Muscle layer of colon (tissue), 2 donors: ENCODE measurements at regions not wholly inside any gene's neighbourhood (a gene's known extent, or its start where the extent isn't known, plus 50 kb on each side); places are given as distances from the start of the nearest gene placed in this dataset.

Source experiments
- H3K27ac ChIP-seq: one replicate; pipeline ENCODE4 v1.7.0; 2013; ENCODE audit warnings: low read depth, mild to moderate bottlenecking, low read length, moderate library complexity
- H3K27me3 ChIP-seq, 2 donors: one replicate each; pipeline ENCODE4 v1.7.0; 2013; ENCODE audit warnings: low read length in 2 of 2, mild to moderate bottlenecking in 2 of 2; ENCODE audit not compliant: insufficient read depth in 2 of 2, control insufficient read depth in 1 of 2
- H3K36me3 ChIP-seq: one replicate; pipeline ENCODE4 v1.7.0; 2013; ENCODE audit warnings: mild to moderate bottlenecking, low read length; ENCODE audit not compliant: insufficient read depth
- H3K4me1 ChIP-seq: one replicate; pipeline ENCODE4 v1.7.0; 2013; ENCODE audit warnings: mild to moderate bottlenecking, low read length; ENCODE audit not compliant: insufficient read depth
- H3K4me3 ChIP-seq, 2 donors: one replicate each; pipeline ENCODE4 v1.7.0; 2013; ENCODE audit warnings: low read length in 2 of 2, low read depth in 1 of 2, mild to moderate bottlenecking in 1 of 2, moderate library complexity in 1 of 2
- H3K9ac ChIP-seq: one replicate; pipeline ENCODE4 v1.7.0; 2013; ENCODE audit warnings: low read length
- H3K9me3 ChIP-seq: one replicate; pipeline ENCODE4 v1.7.0; 2013; ENCODE audit warnings: mild to moderate bottlenecking, low read length
- donor health status: abdominal sarcoma.
- donor health status: Adenocarcinoma of cecum.

GRCh38 chr13:69168436-69168835 is 939.2 kb upstream of the ATXN8OS start:
- H3K4me3 ChIP-seq = no peak overlapping the region

GRCh38 chr13:69155136-69155535 is 952.5 kb upstream of the ATXN8OS start:
- Histone ChIP-seq H3K27me3 (no peaks in the 10 kb centered on the region), H3K36me3 (no peaks in the 10 kb centered on the region), H3K9me3 (no peaks in the 10 kb centered on the region), H3K4me3 (no peak overlapping the region), H3K9ac (no peak overlapping the region), H3K4me1 (no peaks in the 10 kb centered on the region), H3K27ac (no peak overlapping the region)

More at GRCh38 chr13:69168436-69168835, 939.2 kb upstream of the ATXN8OS start:
- H3K9ac ChIP-seq = no peak overlapping the region
- no peaks in the 10 kb centered on the region for H3K9me3 ChIP-seq
- no peaks in the 10 kb centered on the region for H3K27me3 ChIP-seq
- no peak overlapping the region for H3K27ac ChIP-seq
- H3K36me3 ChIP-seq = no peaks in the 10 kb centered on the region
- H3K4me1 ChIP-seq = no peaks in the 10 kb centered on the region

DNA sequence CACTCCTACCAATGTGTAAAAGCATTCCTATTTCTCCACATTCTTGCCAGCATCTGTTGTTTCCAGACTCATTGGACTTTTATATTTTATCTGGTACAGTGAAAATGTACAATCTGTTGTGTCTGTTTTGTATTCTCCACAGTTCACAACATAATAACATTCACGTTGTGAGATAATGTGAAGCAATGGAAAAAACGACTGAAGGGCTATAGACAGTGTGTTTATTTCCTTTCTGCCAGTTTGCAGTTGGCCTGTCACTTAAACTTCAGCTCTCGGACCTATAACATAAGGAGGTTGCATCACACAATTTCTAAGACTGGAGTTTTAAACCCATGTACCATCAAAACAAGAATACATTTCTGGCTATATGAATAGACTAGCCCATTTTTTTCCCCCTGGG is 965.5 kb upstream of the ATXN8OS start:
- H3K9me3 ChIP-seq = no peaks in the 10 kb centered on the region
- H3K36me3 ChIP-seq = no peaks in the 10 kb centered on the region
- H3K4me1 ChIP-seq = no peaks in the 10 kb centered on the region
- H3K4me3 ChIP-seq = no peak overlapping the region
- H3K9ac ChIP-seq = no peak overlapping the region
- no peak overlapping the region for H3K27ac ChIP-seq
- no peaks in the 10 kb centered on the region for H3K27me3 ChIP-seq

DNA sequence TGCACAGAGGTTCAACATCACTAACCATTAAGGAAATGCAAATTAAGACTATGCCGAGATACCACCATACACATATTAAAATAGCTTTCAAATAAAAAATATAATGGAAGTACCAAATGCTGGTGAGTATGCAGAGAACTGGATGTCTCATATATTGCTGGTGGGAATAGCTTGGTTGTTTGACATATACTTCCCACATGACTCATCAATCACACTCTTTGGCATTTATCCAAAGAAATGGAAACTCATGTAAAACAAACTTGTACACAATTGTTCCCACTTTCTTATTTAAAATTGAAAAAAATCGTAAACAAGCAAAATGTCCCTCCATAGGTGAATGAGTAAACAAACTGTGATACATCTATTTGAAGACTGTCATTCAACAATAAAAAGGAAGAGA is 982.6 kb upstream of the ATXN8OS start:
- H3K4me1 ChIP-seq = no peaks in the 10 kb centered on the region
- H3K27ac ChIP-seq = no peak overlapping the region
- no peak overlapping the region for H3K4me3 ChIP-seq
- H3K9ac ChIP-seq = no peak overlapping the region
- H3K36me3 ChIP-seq = no peaks in the 10 kb centered on the region
- H3K27me3 ChIP-seq = no peaks in the 10 kb centered on the region
- H3K9me3 ChIP-seq = no peaks in the 10 kb centered on the region

GRCh38 chr13:69109891-69110525 is 997.6 kb upstream of the ATXN8OS start:
- H3K9ac ChIP-seq = no peak overlapping the region
- H3K9me3 ChIP-seq = no peaks in the 10 kb centered on the region

GRCh38 chr13:69108486-69108885 is 999.1 kb upstream of the ATXN8OS start:
- Histone ChIP-seq H3K9me3 (no peaks in the 10 kb centered on the region), H3K27me3 (no peaks in the 10 kb centered on the region), H3K36me3 (no peaks in the 10 kb centered on the region), H3K4me3 (no peak overlapping the region), H3K4me1 (no peaks in the 10 kb centered on the region), H3K27ac (no peak overlapping the region), H3K9ac (no peak overlapping the region)

More at GRCh38 chr13:69109891-69110525, 997.6 kb upstream of the ATXN8OS start:
- no peak overlapping the region for H3K4me3 ChIP-seq
- no peaks in the 10 kb centered on the region for H3K4me1 ChIP-seq
- no peaks in the 10 kb centered on the region for H3K36me3 ChIP-seq
- H3K27ac ChIP-seq = no peak overlapping the region
- no peaks in the 10 kb centered on the region for H3K27me3 ChIP-seq

DNA sequence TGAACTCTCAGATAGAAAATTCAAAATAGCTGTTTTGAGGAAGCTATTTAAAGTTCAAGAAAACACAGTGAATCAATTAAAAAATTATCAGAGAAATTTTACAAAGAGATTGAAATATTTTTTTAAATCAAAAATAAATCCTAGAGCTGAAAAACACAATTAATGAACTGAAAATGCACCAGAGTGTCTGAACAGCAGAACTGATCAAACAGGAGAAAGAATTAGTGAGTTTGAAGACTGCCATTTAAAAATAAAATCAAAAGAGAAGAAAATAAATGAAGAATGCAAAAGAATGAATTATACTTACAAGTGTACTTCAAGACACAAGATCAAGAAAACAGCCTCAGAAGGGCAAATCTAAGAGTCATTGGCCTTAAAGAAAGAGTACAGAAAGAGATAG is 1000.2 kb upstream of the ATXN8OS start:
- Histone ChIP-seq H3K27me3 (no peaks in the 10 kb centered on the region), H3K4me1 (no peaks in the 10 kb centered on the region), H3K4me3 (no peak overlapping the region), H3K36me3 (no peaks in the 10 kb centered on the region), H3K27ac (no peak overlapping the region), H3K9me3 (no peaks in the 10 kb centered on the region), H3K9ac (no peak overlapping the region)

GRCh38 chr13:69101841-69102240 is 1005.8 kb upstream of the ATXN8OS start:
- no peaks in the 10 kb centered on the region for H3K27me3 ChIP-seq
- no peaks in the 10 kb centered on the region for H3K9me3 ChIP-seq
- no peak overlapping the region for H3K4me3 ChIP-seq
- H3K4me1 ChIP-seq = no peaks in the 10 kb centered on the region
- H3K36me3 ChIP-seq = no peaks in the 10 kb centered on the region
- no peak overlapping the region for H3K27ac ChIP-seq
- no peak overlapping the region for H3K9ac ChIP-seq

DNA sequence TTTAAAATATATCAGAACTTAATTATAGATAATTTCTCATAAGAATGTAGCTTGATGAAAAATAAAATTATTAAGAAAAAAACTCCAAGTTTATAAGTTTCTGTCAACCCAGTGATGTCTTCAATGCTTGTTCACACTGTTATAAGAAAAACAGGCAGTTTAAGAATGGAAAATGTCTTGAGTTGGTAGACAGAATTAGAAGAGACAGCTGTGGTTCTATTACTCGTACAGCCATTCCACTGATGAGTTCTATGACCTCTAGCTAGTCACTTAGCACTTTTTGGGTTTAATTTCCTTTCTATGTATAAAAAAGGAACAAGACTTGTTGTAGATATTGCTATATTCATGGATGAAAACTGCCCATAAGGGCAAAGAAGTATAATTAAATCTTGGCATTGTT is 1013.1 kb upstream of the ATXN8OS start:
- H3K27me3 ChIP-seq = no peaks in the 10 kb centered on the region
- no peaks in the 10 kb centered on the region for H3K36me3 ChIP-seq
- no peaks in the 10 kb centered on the region for H3K9me3 ChIP-seq
- no peaks in the 10 kb centered on the region for H3K4me1 ChIP-seq
- no peak overlapping the region for H3K9ac ChIP-seq
- H3K4me3 ChIP-seq = no peak overlapping the region
- no peak overlapping the region for H3K27ac ChIP-seq

- no peak overlapping the region for H3K27ac ChIP-seq
- no peak overlapping the region for H3K9ac ChIP-seq
- H3K4me1 ChIP-seq = no peaks in the 10 kb centered on the region
- no peaks in the 10 kb centered on the region for H3K27me3 ChIP-seq
- H3K9me3 ChIP-seq = no peaks in the 10 kb centered on the region
- H3K4me3 ChIP-seq = no peak overlapping the region
- no peaks in the 10 kb centered on the region for H3K36me3 ChIP-seq
Measured at GRCh38 chr13:69092615-69093322, 1014.9 kb upstream of the ATXN8OS start.

DNA sequence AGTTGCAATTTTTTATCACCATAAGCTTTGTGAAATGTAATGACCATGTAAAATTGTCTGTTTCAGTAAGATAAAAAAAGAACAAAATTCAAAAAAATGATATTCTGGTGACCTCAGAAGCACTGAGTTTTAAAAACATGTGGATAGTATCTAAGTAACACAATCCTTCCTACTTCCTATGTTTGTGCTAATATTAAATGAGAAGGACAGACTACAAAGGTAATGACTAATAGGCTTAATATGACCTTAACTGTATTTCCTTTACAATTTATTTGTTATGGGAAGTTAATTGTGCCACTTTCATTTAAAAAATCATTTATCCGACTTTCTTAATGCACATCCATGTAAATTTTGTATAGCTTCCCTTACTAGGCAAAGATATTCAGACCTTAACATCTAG is 1030.4 kb upstream of the ATXN8OS start:
- Histone ChIP-seq H3K4me3 (no peak overlapping the region), H3K36me3 (no peaks in the 10 kb centered on the region), H3K9ac (no peak overlapping the region), H3K27ac (no peak overlapping the region), H3K9me3 (no peaks in the 10 kb centered on the region), H3K27me3 (no peaks in the 10 kb centered on the region), H3K4me1 (no peaks in the 10 kb centered on the region)
